OCI-LY7 (cell line): ENCODE measurements at regions not wholly inside any gene's neighbourhood (a gene's known extent, or its start where the extent isn't known, plus 50 kb on each side); places are given as distances from the start of the nearest gene placed in this dataset.

Experiments used
- EZH2phosphoT487 ChIP-seq: fragments of 200-600 bp; sonication (generic); IDR thresholded peaks from 2 replicates; pipeline ENCODE4 v1.6.1; 2018; ENCODE audit warnings: low read depth, borderline replicate concordance, mild to moderate bottlenecking, mixed run types, antibody characterized with exemption, low read length, moderate library complexity, mixed read lengths
- TF ChIP-seq, protein P1 (sequence below): fragments of 200-600 bp; sonication (generic); conservative IDR thresholded peaks from 2 replicates; pipeline ENCODE4 v1.5.1; 2014; ENCODE audit warnings: mild to moderate bottlenecking, antibody characterized with exemption, low read length, moderate library complexity, mixed read lengths

DNA sequence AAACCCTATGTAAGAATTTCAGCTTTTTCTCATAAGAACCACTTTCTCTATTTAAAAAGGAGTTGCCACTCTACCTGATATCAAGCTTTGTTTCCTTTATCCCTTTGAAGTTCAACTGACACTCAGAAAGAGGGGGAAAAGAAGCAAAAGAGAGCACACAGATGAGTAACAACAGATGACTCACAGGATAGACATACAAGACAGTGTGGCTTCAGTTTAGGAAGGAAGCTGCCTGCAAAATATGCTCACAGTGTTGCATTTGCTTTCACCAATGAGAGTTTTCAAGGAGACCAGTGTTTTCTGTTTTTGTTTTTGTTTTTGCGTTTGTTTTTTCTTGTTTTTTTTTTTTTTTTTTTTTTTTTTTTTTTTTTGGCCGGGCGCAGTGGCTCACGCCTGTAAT is 1181.6 kb downstream of the DNAJB9 start:
- TF ChIP-seq, protein P1, sequence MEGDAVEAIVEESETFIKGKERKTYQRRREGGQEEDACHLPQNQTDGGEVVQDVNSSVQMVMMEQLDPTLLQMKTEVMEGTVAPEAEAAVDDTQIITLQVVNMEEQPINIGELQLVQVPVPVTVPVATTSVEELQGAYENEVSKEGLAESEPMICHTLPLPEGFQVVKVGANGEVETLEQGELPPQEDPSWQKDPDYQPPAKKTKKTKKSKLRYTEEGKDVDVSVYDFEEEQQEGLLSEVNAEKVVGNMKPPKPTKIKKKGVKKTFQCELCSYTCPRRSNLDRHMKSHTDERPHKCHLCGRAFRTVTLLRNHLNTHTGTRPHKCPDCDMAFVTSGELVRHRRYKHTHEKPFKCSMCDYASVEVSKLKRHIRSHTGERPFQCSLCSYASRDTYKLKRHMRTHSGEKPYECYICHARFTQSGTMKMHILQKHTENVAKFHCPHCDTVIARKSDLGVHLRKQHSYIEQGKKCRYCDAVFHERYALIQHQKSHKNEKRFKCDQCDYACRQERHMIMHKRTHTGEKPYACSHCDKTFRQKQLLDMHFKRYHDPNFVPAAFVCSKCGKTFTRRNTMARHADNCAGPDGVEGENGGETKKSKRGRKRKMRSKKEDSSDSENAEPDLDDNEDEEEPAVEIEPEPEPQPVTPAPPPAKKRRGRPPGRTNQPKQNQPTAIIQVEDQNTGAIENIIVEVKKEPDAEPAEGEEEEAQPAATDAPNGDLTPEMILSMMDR, result no peak
- no peak for TF ChIP-seq EZH2phosphoT487
